ENCODE measurements at regions not wholly inside any gene's neighbourhood (a gene's known extent, or its start where the extent isn't known, plus 50 kb on each side); places are given as distances from the start of the nearest gene placed in this dataset.

DNA sequence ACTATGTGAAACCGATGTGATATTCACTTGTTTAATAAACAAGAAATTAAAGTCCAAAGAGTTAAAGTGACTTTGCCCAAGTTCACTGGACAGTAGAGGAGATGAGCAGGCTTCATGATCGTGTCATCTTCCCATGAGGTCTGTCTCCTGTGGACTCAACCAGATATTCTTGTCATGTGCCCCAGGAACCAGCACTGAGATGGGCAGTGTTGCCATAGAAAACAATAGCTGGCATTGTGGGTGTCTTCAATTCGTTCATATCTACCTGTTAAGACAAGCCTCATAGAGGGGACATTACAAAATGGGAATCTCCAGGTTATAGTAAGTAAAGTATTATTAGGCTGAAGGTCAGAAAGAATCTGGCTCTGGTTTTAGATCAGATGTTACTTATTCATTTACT, 184.8 kb upstream of the BCL6 start:
- ChIA-PET CTCF (no interaction called here), POLR2A (ENCODE audit: unreplicated experiment) (no interaction called here)
- DNase-seq (no peak), ATAC-seq (ENCODE audit: low read depth) (no peak)
- H3K27ac ChIP-seq (ENCODE audit: insufficient read depth, low read length): no peak overlapping the region
- H2BK5ac ChIP-seq (ENCODE audit: low read depth, low read length, poor library complexity, severe bottlenecking): no peak overlapping the region
- H4K8ac ChIP-seq (ENCODE audit: low read depth in 2 of 2, low read length in 2 of 2): no peak overlapping the region
- H4K91ac ChIP-seq (ENCODE audit: insufficient read depth, low read depth, low read length): no peak overlapping the region
- no CpG with 5 or more reads among the region's 3 CpGs for WGBS, 2 experiments (ENCODE audit: extremely low coverage in 2 of 2, insufficient read length in 1 of 2)
- BruUV-seq (replicated peaks): no TSS peak
- no peak overlapping the region for H3K4me3 ChIP-seq (ENCODE audit: insufficient read depth, low read depth, low read length)
- in situ Hi-C loops (cut with MboI; ENCODE audit: low sequenced_read_pairs) (no loop called here), dilution Hi-C loops (cut with HindIII; ENCODE audit: low sequenced_read_pairs, unreplicated experiment) (no loop called here), intact Hi-C loops (cut with micrococcal nuclease) (no loop called here)
- no peak overlapping the region for H2BK15ac ChIP-seq (ENCODE audit: low read depth, low read length)
- H3K4me2 ChIP-seq (ENCODE audit: low read depth, low read length): no peak overlapping the region
- no peaks in the 10 kb centered on the region for H3K9me3 ChIP-seq (ENCODE audit: control insufficient read depth, insufficient read depth, low read length)
- no peaks in the 10 kb centered on the region for H3K36me3 ChIP-seq (ENCODE audit: control insufficient read depth, insufficient read depth, low read length)
- H3K79me1 ChIP-seq (ENCODE audit: low read depth in 1 of 2, low read length in 2 of 2): no peaks in the 10 kb centered on the region
- no peak overlapping the region for H2AK9ac ChIP-seq (replicated peaks; ENCODE audit: low read depth, low read length, poor library complexity)
- no peak overlapping the region for H3K18ac ChIP-seq (ENCODE audit: low read depth, low read length)
- no peak overlapping the region for H2AK5ac ChIP-seq (ENCODE audit: low read depth, low read length)
- no peak overlapping the region for H2BK120ac ChIP-seq (ENCODE audit: low read depth, low read length)
- H4K5ac ChIP-seq (ENCODE audit: low read depth, low read length): no peak overlapping the region
- no peak overlapping the region for H3K4ac ChIP-seq (ENCODE audit: low read depth, low read length)
- no peak overlapping the region for H2BK20ac ChIP-seq (ENCODE audit: low read depth, low read length)
- no peak overlapping the region for H3K23ac ChIP-seq (ENCODE audit: low read depth, low read length)
- no peaks in the 10 kb centered on the region for H3K9me1 ChIP-seq (ENCODE audit: insufficient read depth, low read length)
- no peak overlapping the region for H3K14ac ChIP-seq (replicated peaks; ENCODE audit: low read depth, low read length)
- H3K9ac ChIP-seq (ENCODE audit: low read depth, low read length): no peak overlapping the region
- TF ChIP-seq NFE2L2 (IDR thresholded peaks at IDR 0.05; ENCODE audit: low read depth, low read length): no peak
- no peak for TF ChIP-seq CTCF (conservative IDR thresholded peaks at IDR 0.05; ENCODE audit: low read depth, low read length)
- TF ChIP-seq MXI1 (IDR thresholded peaks at IDR 0.05; ENCODE audit: borderline replicate concordance, low read depth, low read length): no peak
- no peak for TF ChIP-seq CEBPB (IDR thresholded peaks at IDR 0.05; ENCODE audit: low read depth, low read length)
- no peak for TF ChIP-seq SMC3 (IDR thresholded peaks at IDR 0.05; ENCODE audit: low read depth, low read length)
- H4K20me1 ChIP-seq (ENCODE audit: insufficient read depth, low read length): no peaks in the 10 kb centered on the region
- peaks cover 2% of the 10 kb centered on the region; the same call in 1 of the 2 replicates for H3K4me1 ChIP-seq (ENCODE audit: control insufficient read depth, insufficient read depth, low read length)
- H2AFZ ChIP-seq (replicated peaks; ENCODE audit: low read length, poor library complexity): no peak overlapping the region
- no peak overlapping the region for H3K56ac ChIP-seq (ENCODE audit: extremely low read depth, insufficient read depth, low read length)
- H3K27me3 ChIP-seq (ENCODE audit: control insufficient read depth, insufficient read depth, low read length): peaks cover 3% of the 10 kb centered on the region; the same call in 1 of the 2 replicates

Measured in IMR-90 (cell line).